NOMO-1 treated with DMSO at 0.1 percent for 48 hours (cell line): ENCODE measurements at regions not wholly inside any gene's neighbourhood (a gene's known extent, or its start where the extent isn't known, plus 50 kb on each side); places are given as distances from the start of the nearest gene placed in this dataset.

Experiments
- DNase-seq: peaks from one replicate; lab custom pipeline; 2025; ENCODE audit not compliant: unreplicated experiment; lab: John Stamatoyannopoulos, UW

- no peak for DNase-seq
These were observed 111.2 kb upstream of the MBNL2 start for GRCh38 chr13:97110936-97111335.

GRCh38 chr13:97111756-97112155, 110.4 kb upstream of the MBNL2 start:
- DNase-seq = no peak

GRCh38 chr13:97112446-97113152, 109.5 kb upstream of the MBNL2 start:
- DNase-seq = no peak

GRCh38 chr13:97113231-97114001, 108.7 kb upstream of the MBNL2 start:
- peak; percentile 68 for DNase-seq

GRCh38 chr13:97114651-97115050, 107.5 kb upstream of the MBNL2 start:
- no peak for DNase-seq

GRCh38 chr13:97116754-97117153, 105.4 kb upstream of the MBNL2 start:
- DNase-seq = peak; percentile 8

GRCh38 chr13:97117388-97117910, 104.7 kb upstream of the MBNL2 start:
- DNase-seq = no peak

- DNase-seq = no peak
These were observed 102.2 kb upstream of the MBNL2 start for GRCh38 chr13:97119943-97120342.

- no peak for DNase-seq
These were observed 101.8 kb upstream of the MBNL2 start for GRCh38 chr13:97120346-97120745.

GRCh38 chr13:97120976-97121375, 101.2 kb upstream of the MBNL2 start:
- DNase-seq = peak; percentile 15

- no peak for DNase-seq
These were observed 100.2 kb upstream of the MBNL2 start for GRCh38 chr13:97121894-97122293.

- no peak for DNase-seq
These were observed 99.6 kb upstream of the MBNL2 start for GRCh38 chr13:97122381-97122996.

GRCh38 chr13:97124206-97124605, 97.9 kb upstream of the MBNL2 start:
- no peak for DNase-seq

GRCh38 chr13:97124915-97125809, 97.0 kb upstream of the MBNL2 start:
- DNase-seq = peak; percentile 67

- peak; percentile 82 for DNase-seq
These were observed 96.1 kb upstream of the MBNL2 start for GRCh38 chr13:97125810-97126738.

- peak; percentile 16 for DNase-seq
These were observed 94.3 kb upstream of the MBNL2 start for GRCh38 chr13:97127842-97128241.

GRCh38 chr13:97130190-97130589, 91.9 kb upstream of the MBNL2 start:
- DNase-seq = no peak

GRCh38 chr13:97131447-97131846, 90.7 kb upstream of the MBNL2 start:
- DNase-seq = no peak

GRCh38 chr13:97133554-97133953, 88.6 kb upstream of the MBNL2 start:
- DNase-seq = no peak

GRCh38 chr13:97133955-97134354, 88.2 kb upstream of the MBNL2 start:
- DNase-seq = no peak
